ENCODE measurements at regions not wholly inside any gene's neighbourhood (a gene's known extent, or its start where the extent isn't known, plus 50 kb on each side); places are given as distances from the start of the nearest gene placed in this dataset.

DNA sequence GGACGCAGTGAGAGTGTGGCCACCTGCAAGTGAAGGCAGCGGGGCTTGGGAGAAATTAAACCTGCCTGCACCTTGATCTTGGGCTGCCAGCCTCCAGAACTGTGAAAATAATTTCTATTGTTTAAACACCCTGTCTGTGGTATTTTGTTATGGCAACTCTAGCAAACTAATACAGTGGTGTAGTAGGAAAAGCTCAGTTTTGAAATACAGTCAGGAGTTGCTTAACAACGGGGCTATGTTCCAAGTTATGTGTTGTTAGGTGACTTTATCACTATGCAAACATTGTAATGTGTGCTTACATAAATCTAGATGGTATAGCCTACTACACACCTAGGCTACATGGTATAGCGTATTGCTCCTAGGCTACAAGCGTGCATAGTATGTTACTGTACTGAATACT, 93.4 kb upstream of the FN1 start:
- peak; percentile 47 for DNase-seq

DNA sequence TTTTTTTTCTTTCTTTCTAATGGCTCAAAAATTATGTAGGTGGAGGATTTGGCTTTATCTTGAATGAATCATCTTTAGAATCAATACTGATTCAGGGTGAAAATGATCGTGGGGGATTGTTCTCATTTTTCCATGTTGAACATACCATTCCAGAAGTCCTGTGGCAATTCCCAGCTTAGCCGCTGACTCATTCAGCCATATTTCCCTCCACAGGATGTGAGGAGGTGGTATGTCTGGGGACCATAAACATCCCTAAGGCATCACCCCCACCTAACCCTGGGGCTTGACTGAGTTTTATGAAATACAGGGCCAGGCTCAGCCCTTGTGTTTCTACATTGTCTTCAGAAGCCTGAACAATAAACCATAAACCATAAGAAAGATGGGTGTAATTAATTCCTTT, 92.7 kb upstream of the FN1 start:
- peak; percentile 98 for DNase-seq

DNA sequence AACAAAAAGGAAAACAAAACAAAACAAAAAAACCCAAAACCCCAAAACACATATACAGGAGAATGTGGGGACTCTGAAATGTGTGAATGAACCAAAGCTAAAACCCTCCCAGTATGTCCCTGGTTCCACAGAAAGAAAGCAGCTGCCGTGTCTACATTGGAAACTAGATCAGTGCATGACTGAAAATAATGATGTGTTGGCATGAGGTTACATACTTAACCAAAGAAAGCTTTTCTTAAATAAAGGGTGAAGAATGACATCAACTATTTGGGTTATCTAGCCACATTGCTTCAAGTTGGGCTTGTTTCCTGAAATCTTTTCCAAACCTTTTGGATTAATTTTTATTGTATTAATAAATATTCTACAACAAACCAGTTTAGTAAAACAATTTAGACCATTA, 91.9 kb upstream of the FN1 start:
- peak; percentile 54 for DNase-seq

DNA sequence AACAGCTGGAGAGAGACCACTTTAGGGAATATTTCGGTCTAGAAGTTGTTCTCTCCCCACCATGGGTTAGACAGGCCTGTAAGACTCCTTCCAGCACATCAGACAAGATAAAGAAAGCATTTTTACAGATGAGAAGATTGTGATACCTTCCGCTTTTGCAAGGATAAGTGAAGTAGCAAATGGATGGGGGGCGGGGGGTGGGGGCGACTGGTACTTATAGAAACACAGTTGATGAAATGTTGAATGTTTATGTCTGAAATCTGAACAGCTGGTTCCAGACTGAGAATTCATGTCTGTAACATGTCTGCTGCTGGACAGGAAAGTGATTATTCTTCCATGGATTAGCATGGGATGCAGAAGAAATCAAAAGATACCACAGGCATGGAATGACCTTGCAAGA, 90.5 kb upstream of the FN1 start:
- DNase-seq, result no peak

DNA sequence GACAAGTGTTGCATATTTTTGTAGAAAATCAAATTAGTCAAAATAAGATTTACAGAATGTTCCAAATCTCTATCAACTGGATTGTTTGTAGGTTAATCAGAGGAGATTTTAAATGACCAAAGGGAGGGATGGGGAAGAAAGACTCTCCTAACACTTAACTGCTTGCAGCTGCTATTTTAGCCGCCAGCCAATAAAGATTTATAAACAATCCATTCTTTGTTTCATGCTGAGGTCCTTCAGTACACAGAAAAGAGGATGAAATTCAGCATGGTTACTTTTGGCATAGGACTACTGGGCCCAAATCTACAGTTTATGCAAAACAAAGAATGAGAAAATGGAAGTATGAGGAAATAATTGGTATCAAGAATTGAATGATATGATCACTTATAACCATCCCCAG, 86.4 kb upstream of the FN1 start:
- DNase-seq, result no peak

DNA sequence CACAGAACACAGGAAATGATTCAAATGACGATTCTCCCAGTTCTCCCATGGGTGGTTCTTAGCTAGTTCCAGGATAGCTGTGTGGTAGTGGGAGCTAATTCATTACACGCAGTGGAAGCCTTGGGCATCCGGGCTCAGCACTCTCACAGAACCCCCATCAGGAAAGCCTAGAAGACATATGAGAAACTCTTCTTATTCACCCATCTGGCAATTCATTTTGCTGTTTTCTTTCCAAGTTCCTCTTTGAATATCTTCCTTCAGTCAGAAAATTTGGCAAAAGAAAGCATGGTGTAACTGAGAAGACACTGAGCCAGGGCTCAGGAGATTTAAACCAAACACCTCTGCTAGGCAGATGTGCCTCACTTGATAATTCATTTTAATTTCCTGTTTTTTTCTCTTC, 85.2 kb upstream of the FN1 start:
- DNase-seq, result no peak

DNA sequence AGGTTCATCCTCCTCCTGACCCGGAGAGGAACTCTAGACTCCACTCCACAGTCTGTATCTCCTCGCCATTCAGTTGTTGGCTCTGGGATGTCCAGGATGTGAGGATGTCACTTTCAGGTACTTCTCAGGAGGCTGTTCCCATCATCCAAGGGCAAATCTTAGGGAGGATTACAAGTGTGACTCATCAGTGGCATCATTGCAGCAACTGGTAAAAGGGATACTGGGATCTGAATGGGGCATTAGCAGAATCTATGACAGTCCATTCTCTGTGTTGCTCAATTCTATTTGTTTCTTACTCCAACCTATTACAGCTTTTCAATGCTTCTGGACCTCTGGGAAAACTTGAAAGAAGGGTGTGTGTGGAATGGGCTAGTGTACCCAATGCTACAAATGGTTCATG, 81.5 kb upstream of the FN1 start:
- DNase-seq, result no peak

DNA sequence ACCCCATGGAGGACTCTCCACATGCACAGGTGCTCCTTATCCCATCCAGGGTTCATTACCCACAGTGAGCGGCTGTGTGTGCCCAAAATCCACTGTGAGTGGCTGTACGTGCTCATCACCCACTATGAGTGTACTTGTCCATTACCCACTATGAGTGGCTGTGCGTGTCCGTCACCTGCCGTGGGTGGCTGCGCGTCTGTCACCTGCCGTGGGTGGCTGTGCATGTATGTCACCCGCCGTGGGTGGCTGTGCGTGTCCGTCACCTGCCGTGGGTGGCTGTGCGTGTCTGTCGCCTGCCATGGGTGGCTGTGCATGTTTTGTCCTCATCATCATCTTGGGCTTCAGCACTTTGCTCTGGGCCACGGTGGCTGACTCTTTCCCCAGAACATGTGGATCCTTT, 78.6 kb upstream of the FN1 start:
- no peak for DNase-seq

DNA sequence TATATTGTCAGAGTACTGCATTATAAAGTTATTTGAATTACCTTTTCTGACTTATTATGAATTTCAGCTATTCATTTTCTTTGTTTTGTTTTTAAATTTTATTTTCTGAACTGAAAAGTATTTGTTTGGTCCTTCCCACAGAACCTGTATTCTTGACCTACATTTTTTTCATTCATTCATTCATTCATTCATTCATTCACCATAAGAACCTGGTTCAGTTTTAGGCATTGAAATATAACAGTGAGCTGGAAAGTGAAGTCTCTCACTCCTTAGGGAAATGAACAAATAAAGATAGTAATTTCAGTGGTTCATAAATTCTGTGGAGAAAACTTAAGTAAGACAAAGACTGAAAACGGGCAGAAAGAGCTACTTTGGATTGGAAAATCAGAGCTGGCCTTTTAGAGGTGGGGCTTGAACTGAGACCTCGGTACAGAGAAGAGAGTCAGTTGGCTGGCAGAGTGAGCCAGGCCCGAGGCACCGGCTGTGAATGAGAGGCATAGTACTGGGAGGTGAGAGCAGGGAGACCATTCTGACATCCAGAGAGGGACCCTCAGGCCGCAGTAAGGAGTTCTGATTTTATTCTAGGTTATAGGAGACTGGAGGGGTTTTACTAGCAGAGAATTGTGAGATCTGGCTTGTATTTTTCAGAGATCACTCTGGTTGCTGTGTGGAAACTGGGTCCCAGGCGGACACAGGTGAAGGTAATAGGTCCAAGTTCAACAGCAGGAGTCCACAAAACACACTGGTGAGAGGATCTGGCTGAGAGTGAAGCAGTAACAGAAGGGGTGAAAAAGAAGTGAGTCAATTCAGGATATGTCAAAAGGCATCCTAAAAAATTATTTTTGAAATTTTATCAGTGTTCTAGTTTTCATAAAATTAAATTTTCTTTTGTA, 75.8 kb upstream of the FN1 start:
- DNase-seq, result no peak

DNA sequence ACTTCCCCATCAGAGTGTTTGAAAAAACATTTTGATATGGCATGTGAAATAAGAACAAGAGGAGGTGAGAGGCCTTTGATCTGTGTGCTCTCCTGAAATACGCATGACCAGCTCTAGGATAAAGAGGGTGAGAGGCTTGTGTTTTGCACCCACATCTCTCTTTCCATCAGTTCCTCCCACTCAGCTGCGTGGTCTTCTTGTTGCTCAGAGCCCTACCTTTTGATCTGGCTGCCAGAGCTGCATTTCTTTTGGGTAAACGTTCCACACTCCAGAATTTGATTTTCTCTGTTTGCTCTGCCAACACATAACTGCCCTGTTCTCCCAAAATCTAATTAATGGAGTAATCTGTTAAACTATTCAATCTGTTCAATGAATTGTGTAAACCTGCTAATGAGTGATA, 72.0 kb upstream of the FN1 start:
- no peak for DNase-seq

DNA sequence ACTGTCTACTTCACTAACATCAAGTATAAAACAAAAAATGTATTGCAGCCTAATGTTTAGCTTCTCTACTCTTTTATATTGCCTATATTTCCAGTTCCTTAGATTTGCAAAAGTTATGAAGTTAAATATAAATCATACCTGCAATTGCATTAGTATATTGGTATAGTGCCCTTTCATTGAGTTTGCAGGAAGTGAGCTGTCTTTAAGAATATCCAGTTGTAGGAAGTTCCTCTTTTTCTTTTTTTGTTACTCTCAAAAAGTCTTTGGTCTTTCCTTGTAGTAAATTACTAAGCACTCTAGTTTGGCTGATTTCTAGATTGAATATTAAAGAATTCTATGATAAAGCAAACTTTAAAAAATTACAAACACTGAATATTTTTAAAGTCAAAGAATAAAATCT, 71.3 kb upstream of the FN1 start:
- DNase-seq, result no peak

DNA sequence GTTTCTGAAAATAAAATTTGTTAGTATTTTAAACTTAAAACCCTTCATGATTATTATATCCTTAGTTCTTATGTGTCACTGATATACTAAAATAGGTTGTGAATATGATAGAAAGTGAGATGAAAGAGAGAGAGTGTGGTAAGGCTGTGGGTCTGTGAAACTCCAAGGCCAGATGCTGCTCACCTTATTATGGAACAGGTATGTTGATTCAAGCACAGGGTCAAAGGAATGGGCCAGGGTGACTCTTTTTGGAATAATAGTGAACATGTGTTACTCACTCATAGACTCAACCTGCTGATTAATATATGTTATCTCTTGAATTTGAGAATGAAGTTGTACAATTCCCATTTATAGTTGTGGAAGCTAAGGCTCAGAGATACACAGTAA, 70.7 kb upstream of the FN1 start:
- no peak for DNase-seq

DNA sequence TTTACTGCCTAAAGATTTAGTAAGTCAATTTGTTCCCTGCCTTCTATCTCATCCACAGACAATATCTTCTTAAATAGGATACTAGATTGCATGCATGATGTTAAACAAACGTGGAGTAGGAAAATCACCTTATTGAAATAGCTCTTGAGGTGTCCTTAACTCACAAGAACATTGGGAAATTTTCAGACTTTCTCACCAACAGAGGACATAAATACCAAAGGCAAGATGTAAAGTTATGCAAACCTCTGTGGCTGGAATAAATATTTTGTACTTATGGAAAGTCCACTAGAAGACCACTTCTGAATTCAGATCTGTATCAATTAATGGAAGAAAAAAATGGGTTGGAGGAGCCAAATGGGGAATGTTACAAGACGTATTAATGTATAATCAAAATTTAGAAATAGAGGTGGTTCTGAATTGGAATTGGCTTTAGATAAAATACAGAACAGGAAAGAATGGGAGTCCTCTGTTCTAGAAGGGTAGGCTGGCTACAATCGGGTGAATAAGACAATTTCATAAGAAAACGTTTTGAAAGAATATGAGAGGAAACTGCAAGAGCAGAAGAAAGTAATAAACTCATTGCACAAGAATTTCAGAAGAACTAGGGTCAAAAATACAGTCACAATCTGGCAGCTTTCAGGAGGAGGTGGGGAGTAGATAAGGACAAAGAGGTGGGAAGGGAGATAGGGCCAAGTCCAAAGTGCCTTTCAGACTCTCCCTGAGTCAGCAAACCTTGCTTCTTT, 69.3 kb upstream of the FN1 start:
- DNase-seq, result peak; percentile 58

DNA sequence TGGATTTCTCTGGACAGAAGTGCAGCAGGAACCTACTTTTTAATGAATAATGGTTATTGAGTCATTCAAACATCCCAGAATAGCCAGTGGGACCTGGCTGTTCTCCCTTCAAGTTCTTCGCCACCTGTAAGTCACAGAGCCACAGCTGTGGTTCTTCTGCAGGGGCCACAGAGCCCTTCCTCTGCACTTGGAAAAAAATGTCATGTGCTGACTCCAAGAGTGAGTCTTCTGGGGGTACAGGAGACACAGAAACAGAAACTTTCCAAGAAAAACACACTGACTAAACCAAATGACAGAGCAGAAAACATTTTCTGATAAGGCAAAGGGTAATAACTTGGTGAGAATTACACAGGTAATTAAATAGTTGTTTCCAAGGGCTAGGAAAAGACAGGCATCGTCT, 68.7 kb upstream of the FN1 start:
- DNase-seq, result no peak

DNA sequence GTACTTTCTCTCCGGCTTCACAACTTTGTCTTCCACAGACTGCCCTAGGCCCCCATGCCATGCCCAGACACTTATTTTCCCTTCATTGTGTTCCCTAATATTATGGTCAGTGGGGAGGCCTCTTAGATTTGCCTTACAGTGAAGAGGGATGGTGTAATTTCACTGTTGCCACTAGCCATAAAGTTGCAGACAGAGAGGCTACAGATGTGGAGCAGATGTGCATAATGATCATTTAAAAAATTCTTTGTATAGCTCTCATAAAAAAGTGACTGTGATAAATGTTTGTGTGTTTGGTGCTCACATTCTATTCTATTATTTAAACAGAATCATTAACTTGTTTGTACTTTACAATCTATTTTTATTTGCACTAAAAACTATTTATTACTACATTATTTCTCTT, 67.5 kb upstream of the FN1 start:
- DNase-seq, result peak; percentile 6

DNA sequence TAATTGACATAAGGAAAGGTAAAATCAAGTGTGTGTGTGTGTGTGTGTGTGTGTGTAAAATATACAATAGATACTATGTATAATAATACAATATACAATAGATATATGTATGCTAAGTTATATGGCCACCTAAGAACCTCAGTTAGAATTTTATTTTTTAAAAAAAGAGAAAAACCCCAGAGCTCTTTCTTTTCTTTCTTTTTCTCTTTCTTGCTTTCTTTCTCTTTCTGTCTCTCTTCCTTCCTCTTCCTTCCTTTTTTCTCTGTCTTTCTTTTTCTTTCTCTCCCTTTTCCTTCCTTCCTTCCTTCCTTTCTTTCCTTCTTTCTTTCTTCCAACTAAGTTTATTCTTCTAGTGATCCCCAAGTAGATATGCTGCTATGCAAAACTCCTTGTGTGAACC, 64.6 kb upstream of the FN1 start:
- DNase-seq, result no peak

DNA sequence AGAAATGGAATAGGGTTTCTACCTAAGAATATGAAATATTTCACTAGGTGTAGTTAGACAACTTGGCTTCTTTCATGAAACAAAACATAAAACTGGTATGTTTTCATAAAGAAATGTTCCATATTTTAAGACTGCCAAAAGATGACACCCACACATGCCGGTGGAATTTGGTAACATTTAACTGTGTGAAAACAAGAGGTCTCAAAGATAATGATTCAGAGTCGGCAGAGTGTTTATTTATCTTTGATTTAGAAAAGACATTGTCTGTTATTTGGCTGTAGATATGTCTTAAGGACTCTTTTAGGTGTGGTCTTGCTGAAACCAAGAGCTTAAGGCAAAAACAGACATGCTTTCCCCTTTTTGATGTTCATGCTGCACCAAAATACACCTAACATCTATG, 63.5 kb upstream of the FN1 start:
- DNase-seq, result peak; percentile 57

DNA sequence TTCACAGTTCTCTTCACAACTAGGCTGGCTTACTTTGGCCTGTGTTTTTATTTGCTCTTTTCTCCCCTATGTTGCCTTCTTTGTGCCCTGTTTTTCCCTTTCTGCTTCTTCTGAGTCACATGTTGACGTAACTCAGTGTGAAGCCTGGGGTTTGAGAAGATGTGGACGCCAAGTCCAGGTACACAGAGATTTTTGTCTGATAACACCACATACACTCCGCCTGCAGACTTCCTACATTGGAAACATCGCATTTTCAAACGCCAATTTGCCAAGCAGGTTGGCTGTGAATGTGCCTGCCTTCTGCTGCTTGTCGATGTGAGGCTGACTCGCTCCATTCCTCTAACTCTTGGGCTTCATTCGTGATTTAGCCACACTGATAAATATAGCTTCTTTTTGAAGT, 62.6 kb upstream of the FN1 start:
- DNase-seq, result no peak

DNA sequence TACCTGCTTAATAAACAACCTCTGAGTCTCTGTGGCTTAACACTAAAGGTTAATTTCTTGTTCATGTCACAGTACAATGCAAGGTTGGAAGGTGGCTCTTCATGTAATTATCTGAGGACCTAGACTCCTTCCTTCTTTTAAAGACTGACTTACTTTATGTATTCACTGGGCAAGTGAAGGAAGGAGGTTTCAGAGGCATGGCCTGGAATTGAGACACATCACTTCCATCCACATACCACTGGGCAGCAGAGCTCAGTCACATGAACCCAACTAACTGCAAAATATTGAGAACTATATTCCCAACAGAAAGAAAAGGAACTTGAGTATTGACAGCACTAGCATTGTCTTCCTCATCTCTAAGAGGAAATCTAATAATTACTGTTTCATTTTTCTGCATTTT, 57.5 kb upstream of the FN1 start:
- no peak for DNase-seq

DNA sequence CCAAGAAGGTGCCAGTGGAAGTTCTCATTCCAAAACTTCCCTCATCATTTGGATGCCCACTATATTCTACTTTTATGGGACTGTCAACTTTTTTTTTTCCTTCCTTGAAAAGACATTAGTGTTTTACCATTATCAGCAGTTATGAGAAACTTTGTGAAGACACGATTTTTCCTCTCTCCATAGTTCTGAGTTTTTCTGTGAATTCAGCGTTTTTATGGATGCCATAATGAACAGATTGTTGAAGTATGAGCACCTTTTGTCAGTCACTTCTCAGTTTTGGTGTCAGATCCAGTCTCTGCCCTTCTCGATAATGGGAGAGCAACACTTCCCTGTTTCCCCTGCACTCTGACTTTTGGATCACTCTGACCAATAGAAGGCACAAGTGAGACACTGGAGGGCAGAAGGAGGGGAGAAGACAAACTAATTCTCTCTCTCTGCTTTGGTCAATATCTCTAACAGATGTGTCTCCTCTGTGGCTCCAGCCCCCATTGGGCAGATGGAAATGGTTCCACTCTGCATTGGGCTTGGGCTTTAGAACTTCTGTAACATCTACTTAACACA, 53.5 kb upstream of the FN1 start:
- no peak for DNase-seq

DNA sequence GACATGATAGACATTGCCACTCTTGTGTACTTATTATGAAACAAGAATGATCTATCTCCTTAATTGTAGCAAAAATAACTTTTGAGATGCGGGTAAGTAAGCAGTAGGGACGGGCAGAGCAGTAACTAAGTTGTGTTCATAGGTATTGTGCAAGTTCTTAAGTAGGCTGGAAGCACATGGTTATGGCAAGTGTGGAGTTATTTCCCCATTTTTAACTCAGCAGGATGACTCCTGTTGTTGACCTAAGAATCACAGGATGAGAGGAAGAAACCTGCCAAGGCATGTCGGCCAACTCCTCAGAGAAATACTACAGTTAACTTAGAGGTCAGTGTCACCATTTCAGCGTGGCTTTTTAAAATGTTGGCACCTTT, 51.1 kb upstream of the FN1 start:
- DNase-seq, result no peak

DNA sequence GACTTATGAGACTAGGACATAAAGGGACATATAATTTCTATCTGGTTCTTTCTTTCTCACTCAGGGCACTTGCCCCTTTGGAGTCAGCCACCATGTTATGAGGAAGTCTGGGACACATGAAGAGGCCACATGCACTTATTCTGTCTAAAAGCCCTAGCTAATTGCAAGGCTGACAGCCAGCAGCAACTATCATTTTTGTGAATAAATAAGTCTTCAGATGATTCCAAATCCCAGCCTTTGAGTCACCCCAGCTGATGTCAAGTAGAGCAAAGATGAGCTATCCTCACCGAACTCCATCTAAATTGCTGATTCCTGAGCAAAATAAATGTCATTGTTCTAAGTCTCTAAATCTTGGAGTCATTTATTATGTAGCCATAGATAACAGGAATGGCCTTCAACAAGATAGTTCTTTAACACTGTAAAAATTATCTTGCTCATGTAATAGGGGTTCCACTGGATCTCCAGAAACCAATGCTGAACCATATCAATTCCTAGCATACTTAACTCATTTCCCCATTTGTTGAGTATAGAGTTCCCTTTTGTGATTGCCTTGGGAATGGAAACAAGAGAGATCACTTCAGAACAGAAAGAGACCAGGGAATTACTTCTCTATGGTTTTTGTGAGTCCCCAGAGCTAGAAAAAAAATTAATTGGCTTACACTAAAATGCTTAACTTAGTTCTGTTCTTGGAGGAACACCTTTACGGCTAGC, 50.6 kb upstream of the FN1 start:
- DNase-seq, result no peak
